CD14-positive monocyte (primary cell): ENCODE measurements at regions not wholly inside any gene's neighbourhood (a gene's known extent, or its start where the extent isn't known, plus 50 kb on each side); places are given as distances from the start of the nearest gene placed in this dataset.
"Not testable (repeated sequence)": the region's sequence is repeated elsewhere in the genome, so short reads cannot be mapped to it uniquely, and the experiment has no call there.

Experiments used
- DNase-seq, 3 donors: peaks; one replicate each; pipeline ENCODE4 v3.0.0-alpha.2; 2011 to 2022
- H2AFZ ChIP-seq: 2 replicates; pipeline ENCODE4 v1.6.0; 2012; ENCODE audit warnings: mild to moderate bottlenecking, low read depth, low read length, inconsistent platforms; ENCODE audit not compliant: insufficient read depth, poor library complexity, severe bottlenecking
- H3K27ac ChIP-seq, 2 donors: 1 replicate in 1 of 2; 2 replicates in 1 of 2; pipeline ENCODE4 v1.5.1; 2012 to 2013; ENCODE audit warnings: low read length in 2 of 2, control low read depth in 1 of 2, inconsistent platforms in 1 of 2, low read depth in 1 of 2, mild to moderate bottlenecking in 1 of 2
- H3K27me3 ChIP-seq, 2 donors: one replicate each; pipeline versions ENCODE4 v1.6.0 to v1.6.1; 2011 to 2013; ENCODE audit warnings: low read length in 2 of 2; ENCODE audit not compliant: control insufficient read depth in 2 of 2, insufficient read depth in 2 of 2
- H3K36me3 ChIP-seq, 2 donors: replicated peaks in 1 of 2; 1 replicate in 1 of 2; 2 replicates in 1 of 2; pipeline versions ENCODE4 v1.5.1 to v1.6.1; 2012 to 2013; ENCODE audit warnings: low read length in 2 of 2, control low read depth in 1 of 2, inconsistent platforms in 1 of 2, mild to moderate bottlenecking in 1 of 2; ENCODE audit not compliant: insufficient read depth in 2 of 2, control insufficient read depth in 1 of 2
- H3K4me1 ChIP-seq, 2 donors: 1 replicate in 1 of 2; 2 replicates in 1 of 2; pipeline versions ENCODE4 v1.5.1 to v1.6.1; 2012 to 2013; ENCODE audit warnings: low read length in 2 of 2, control low read depth in 1 of 2, inconsistent platforms in 1 of 2, mild to moderate bottlenecking in 1 of 2, moderate library complexity in 1 of 2; ENCODE audit not compliant: insufficient read depth in 2 of 2, control insufficient read depth in 1 of 2
- H3K4me2 ChIP-seq: replicated peaks from 2 replicates; pipeline ENCODE3; 2012; ENCODE audit warnings: low read length, moderate library complexity, mild to moderate bottlenecking; ENCODE audit not compliant: poor library complexity, severe bottlenecking; ENCODE audit errors: extremely low read depth
- H3K4me3 ChIP-seq, 3 experiments: fragments of 200-600 bp in 1 of 3; sonication (generic) in 1 of 3; replicated peaks in 1 of 3; 1 replicate in 2 of 3; 2 replicates in 1 of 3; pipeline ENCODE4 v1.5.1; 2011 to 2013; ENCODE audit warnings: low read length in 3 of 3, mild to moderate bottlenecking in 3 of 3, control low read depth in 2 of 3, low read depth in 2 of 3, inconsistent platforms in 1 of 3, moderate library complexity in 1 of 3
- H3K79me2 ChIP-seq: 2 replicates; pipeline ENCODE4 v1.6.0; 2012; ENCODE audit warnings: mild to moderate bottlenecking, control low read depth, inconsistent platforms, low read length, moderate library complexity; ENCODE audit not compliant: insufficient read depth
- H3K9ac ChIP-seq: 2 replicates; pipeline ENCODE4 v1.6.0; 2017; ENCODE audit warnings: low read length, mild to moderate bottlenecking; ENCODE audit not compliant: insufficient read depth, poor library complexity, severe bottlenecking
- H3K9me3 ChIP-seq, 2 donors: replicated peaks in 1 of 2; 1 replicate in 1 of 2; 2 replicates in 1 of 2; pipeline versions ENCODE4 v1.5.1 to v1.6.1; 2012 to 2013; ENCODE audit warnings: low read length in 2 of 2, control low read depth in 1 of 2; ENCODE audit not compliant: control insufficient read depth in 1 of 2, insufficient read depth in 1 of 2
- H4K20me1 ChIP-seq: 2 replicates; pipeline ENCODE4 v1.6.0; 2012; ENCODE audit warnings: mild to moderate bottlenecking, low read length, control low read depth, moderate library complexity; ENCODE audit not compliant: insufficient read depth
- H3K27ac Mint-ChIP-seq, 7 donors: one replicate each; pipeline ENCODE4 v1.8.0; 2020; ENCODE audit warnings: mild to moderate bottlenecking in 7 of 7, mixed read lengths in 7 of 7, moderate library complexity in 6 of 7, inconsistent platforms in 2 of 7
- H3K27me3 Mint-ChIP-seq, 3 donors: one replicate each; pipeline ENCODE4 v1.8.0; 2021 to 2022; ENCODE audit warnings: low read depth in 3 of 3, mild to moderate bottlenecking in 3 of 3, mixed read lengths in 3 of 3, moderate library complexity in 3 of 3, inconsistent platforms in 1 of 3
- H3K36me3 Mint-ChIP-seq, 2 donors: one replicate each; pipeline ENCODE4 v1.8.0; 2020; ENCODE audit warnings: mixed read lengths in 2 of 2, inconsistent platforms in 1 of 2, mild to moderate bottlenecking in 1 of 2
- H3K4me1 Mint-ChIP-seq: one replicate; pipeline ENCODE4 v1.8.0; 2020; ENCODE audit warnings: mild to moderate bottlenecking, mixed read lengths
- H3K4me3 Mint-ChIP-seq, 2 donors: one replicate each; pipeline ENCODE4 v1.8.0; 2020; ENCODE audit warnings: mild to moderate bottlenecking in 2 of 2, mixed read lengths in 2 of 2, moderate library complexity in 1 of 2
- H3K9me3 Mint-ChIP-seq, 7 donors: one replicate each; pipeline ENCODE4 v1.8.0; 2020 to 2022; ENCODE audit warnings: mixed read lengths in 7 of 7, mild to moderate bottlenecking in 6 of 7, moderate library complexity in 6 of 7, inconsistent platforms in 2 of 7
- WGBS: methylation state at CpG from one replicate; pipeline ENCODE4 v1.1.5; 2013; ENCODE audit warnings: missing lambda C conversion rate; ENCODE audit not compliant: insufficient coverage; 5-methylcytosine and 5-hydroxymethylcytosine counted together
- intact Hi-C, 2 donors: fragments of 100-400 bp; cut with micrococcal nuclease; formaldehyde crosslinking; loops; one replicate each; pipeline versions ENCODE4 v1.15.0 to v1.15.1; 2023
- TF ChIP-seq, protein P1 (sequence below): fragments of 200-600 bp; IDR thresholded peaks from one replicate; pipeline ENCODE4 v1.8.0; 2022; ENCODE audit warnings: antibody characterized with exemption, mild to moderate bottlenecking

DNA sequence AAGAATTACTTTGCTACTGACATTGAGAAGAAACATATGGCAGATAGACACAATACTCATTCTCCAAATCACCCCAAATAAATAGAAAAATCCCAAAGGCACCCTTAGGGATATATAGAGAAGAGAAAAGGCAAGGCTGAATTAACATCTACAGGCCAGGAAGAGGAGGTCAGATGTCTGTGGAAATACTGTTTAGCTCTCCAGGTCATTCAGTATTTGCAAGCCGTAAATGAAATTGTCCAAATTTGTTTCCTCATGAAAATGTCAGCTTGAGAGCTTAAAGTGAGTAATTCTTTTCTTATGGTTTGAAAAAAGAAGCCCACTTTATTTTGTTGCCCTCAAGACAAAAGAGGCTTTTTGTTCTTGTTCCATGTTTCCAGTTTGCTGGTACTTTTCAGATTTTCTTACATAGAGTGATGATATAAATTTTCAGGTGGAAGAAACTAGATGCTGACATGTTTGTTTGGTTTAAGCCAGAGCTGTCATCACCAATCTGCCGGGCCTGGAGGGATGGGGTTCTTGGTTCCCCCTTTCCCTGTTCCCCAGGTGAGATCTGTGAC, 189.0 kb downstream of the MAP2K4 start:
- Mint-ChIP-seq H3K9me3 (peaks cover 2 to 20% (median 10%) of the 10 kb centered on the region in 7 donors), H3K27ac (no peak overlapping the region), H3K36me3 (no peaks in the 10 kb centered on the region), H3K4me3 (no peak overlapping the region), H3K4me1 (no peaks in the 10 kb centered on the region), H3K27me3 (peaks cover 0 to 3% (median 0%) of the 10 kb centered on the region in 3 donors)
- no peaks in the 10 kb centered on the region for H4K20me1 ChIP-seq
- no peaks in the 10 kb centered on the region for H3K36me3 ChIP-seq
- H3K9me3 ChIP-seq = peaks cover 0 to 7% of the 10 kb centered on the region in 2 donors
- no peak overlapping the region for H3K4me2 ChIP-seq
- intact Hi-C loops = no loop called here
- H3K4me3 ChIP-seq = no peak overlapping the region
- no peak overlapping the region for H3K27ac ChIP-seq
- H3K9ac ChIP-seq = no peak overlapping the region
- H3K4me1 ChIP-seq = no peaks in the 10 kb centered on the region
- no peak for DNase-seq
- no peaks in the 10 kb centered on the region for H3K27me3 ChIP-seq
- TF ChIP-seq, protein P1, sequence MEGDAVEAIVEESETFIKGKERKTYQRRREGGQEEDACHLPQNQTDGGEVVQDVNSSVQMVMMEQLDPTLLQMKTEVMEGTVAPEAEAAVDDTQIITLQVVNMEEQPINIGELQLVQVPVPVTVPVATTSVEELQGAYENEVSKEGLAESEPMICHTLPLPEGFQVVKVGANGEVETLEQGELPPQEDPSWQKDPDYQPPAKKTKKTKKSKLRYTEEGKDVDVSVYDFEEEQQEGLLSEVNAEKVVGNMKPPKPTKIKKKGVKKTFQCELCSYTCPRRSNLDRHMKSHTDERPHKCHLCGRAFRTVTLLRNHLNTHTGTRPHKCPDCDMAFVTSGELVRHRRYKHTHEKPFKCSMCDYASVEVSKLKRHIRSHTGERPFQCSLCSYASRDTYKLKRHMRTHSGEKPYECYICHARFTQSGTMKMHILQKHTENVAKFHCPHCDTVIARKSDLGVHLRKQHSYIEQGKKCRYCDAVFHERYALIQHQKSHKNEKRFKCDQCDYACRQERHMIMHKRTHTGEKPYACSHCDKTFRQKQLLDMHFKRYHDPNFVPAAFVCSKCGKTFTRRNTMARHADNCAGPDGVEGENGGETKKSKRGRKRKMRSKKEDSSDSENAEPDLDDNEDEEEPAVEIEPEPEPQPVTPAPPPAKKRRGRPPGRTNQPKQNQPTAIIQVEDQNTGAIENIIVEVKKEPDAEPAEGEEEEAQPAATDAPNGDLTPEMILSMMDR = no peak
- H2AFZ ChIP-seq = no peak overlapping the region
- no peaks in the 10 kb centered on the region for H3K79me2 ChIP-seq
- 100% methylated on average over 1 of the region's 2 CpGs for WGBS

- H3K4me2 ChIP-seq, intact Hi-C loops, H3K79me2 ChIP-seq, H3K27me3 Mint-ChIP-seq, H4K20me1 ChIP-seq, H3K27ac ChIP-seq, H2AFZ ChIP-seq, H3K4me1 ChIP-seq, H3K36me3 ChIP-seq, H3K4me3 ChIP-seq, DNase-seq, H3K9ac ChIP-seq, H3K36me3 Mint-ChIP-seq, H3K27me3 ChIP-seq, H3K4me3 Mint-ChIP-seq, H3K27ac Mint-ChIP-seq, H3K4me1 Mint-ChIP-seq: not testable (repeated sequence)
- H3K9me3 Mint-ChIP-seq = peaks cover 16 to 37% (median 29%) of the 10 kb centered on the region in 7 donors
- 96% methylated on average over 46 of the region's 59 CpGs for WGBS
- peaks cover 21 to 27% of the 10 kb centered on the region in 2 donors for H3K9me3 ChIP-seq
Measured at GRCh38 chr17:12220714-12221439, 200.2 kb downstream of the MAP2K4 start.
